PC-3 (cell line): ENCODE measurements at regions not wholly inside any gene's neighbourhood (a gene's known extent, or its start where the extent isn't known, plus 50 kb on each side); places are given as distances from the start of the nearest gene placed in this dataset.

Experiments
- ATAC-seq: fragments of 200-7000 bp; cut with Tn5 transposase; 2 replicates; pipeline ENCODE4 v1.9.1; 2020; ENCODE audit warnings: mild to moderate bottlenecking, moderate library complexity
- BruUV-seq: library from RNA; stranded (reverse); fragments of 400-500 nt; replicated peaks from 2 replicates; lab custom pipeline; 2021; lab: Mats Ljungman, UMichigan
- CTCF ChIA-PET: fragments of 300-600 bp; sonication (Branson Sonifier 250); formaldehyde crosslinking; loops from one replicate; lab custom pipeline; 2022; ENCODE audit warnings: antibody characterized with exemption; lab: Charles Lee
- POLR2A ChIA-PET: fragments of 300-600 bp; sonication (Branson Sonifier 250); formaldehyde crosslinking; loops from one replicate; lab custom pipeline; 2022; ENCODE audit warnings: antibody characterized with exemption; ENCODE audit not compliant: unreplicated experiment; lab: Charles Lee
- DNase-seq: peaks from one replicate; pipeline ENCODE4 v3.0.0-alpha.2; 2015
- H2AFZ ChIP-seq: fragments of 300-600 bp; sonication (generic); 2 replicates; pipeline ENCODE4 v1.6.0; 2016; ENCODE audit warnings: antibody characterized with exemption, low read length
- H3F3A ChIP-seq: fragments of 300-600 bp; sonication (generic); one replicate; pipeline ENCODE4 v1.6.0; 2017; ENCODE audit warnings: antibody characterized with exemption, low read length, control low read depth, mild to moderate bottlenecking; ENCODE audit not compliant: unreplicated experiment
- H3K27ac ChIP-seq: fragments of 300-600 bp; sonication (generic); 2 replicates; pipeline ENCODE4 v1.5.1; 2016; ENCODE audit warnings: mild to moderate bottlenecking, low read length
- H3K27me3 ChIP-seq: fragments of 300-600 bp; sonication (generic); 2 replicates; pipeline ENCODE4 v1.6.1; 2016; ENCODE audit warnings: low read length, mixed read lengths
- H3K36me3 ChIP-seq: fragments of 300-600 bp; sonication (generic); 2 replicates; pipeline ENCODE4 v1.6.1; 2016; ENCODE audit warnings: low read depth, mixed run types, low read length, mixed read lengths
- H3K4me1 ChIP-seq: fragments of 300-600 bp; sonication (generic); 2 replicates; pipeline ENCODE4 v1.5.1; 2016; ENCODE audit warnings: low read length; ENCODE audit not compliant: insufficient read depth
- H3K4me2 ChIP-seq: fragments of 300-600 bp; sonication (generic); 2 replicates; pipeline ENCODE4 v1.6.0; 2016; ENCODE audit warnings: low read length
- H3K4me3 ChIP-seq: fragments of 300-600 bp; sonication (generic); 2 replicates; pipeline ENCODE4 v1.5.1; 2016; ENCODE audit warnings: mild to moderate bottlenecking, low read length, mixed read lengths
- H3K79me2 ChIP-seq: fragments of 300-600 bp; sonication (generic); 2 replicates; pipeline ENCODE4 v1.6.1; 2017; ENCODE audit warnings: low read length, mixed read lengths
- H3K9ac ChIP-seq: fragments of 300-600 bp; sonication (generic); 2 replicates; pipeline ENCODE4 v1.6.0; 2016; ENCODE audit warnings: mild to moderate bottlenecking, low read length
- H3K9me2 ChIP-seq: fragments of 300-600 bp; sonication (generic); replicated peaks from 2 replicates; pipeline ENCODE4 v1.6.1; 2016; ENCODE audit warnings: mixed run types, low read length, mixed read lengths
- H3K9me3 ChIP-seq: fragments of 300-600 bp; sonication (generic); 2 replicates; pipeline ENCODE4 v1.6.1; 2016; ENCODE audit warnings: low read length, mixed read lengths
- H4K20me1 ChIP-seq: fragments of 300-600 bp; sonication (generic); 2 replicates; pipeline ENCODE4 v1.6.1; 2016; ENCODE audit warnings: low read length, mixed read lengths
- CTCF ChIP-seq: fragments of 300-600 bp; sonication (generic); conservative IDR thresholded peaks from 2 replicates; pipeline ENCODE4 v1.5.1; 2017; ENCODE audit warnings: antibody characterized with exemption, low read depth, mild to moderate bottlenecking, low read length
- EZH2 ChIP-seq: fragments of 300-600 bp; sonication (generic); IDR thresholded peaks from one replicate; pipeline ENCODE4 v1.6.1; 2017; ENCODE audit warnings: antibody characterized with exemption, mild to moderate bottlenecking, low read length; ENCODE audit not compliant: unreplicated experiment
- EZH2phosphoT487 ChIP-seq: fragments of 300-600 bp; sonication (generic); IDR thresholded peaks from 2 replicates; pipeline ENCODE4 v1.6.1; 2018; ENCODE audit warnings: mild to moderate bottlenecking, antibody characterized with exemption, low read length, borderline replicate concordance
- intact Hi-C: fragments of 100-400 bp; cut with micrococcal nuclease; formaldehyde crosslinking; loops from 2 replicates; pipeline ENCODE4 v1.9.0; 2023

- Histone ChIP-seq H3K4me2 (no peak overlapping the region), H3K9me3 (no peaks in the 10 kb centered on the region), H3K27me3 (peaks cover 89% of the 10 kb centered on the region), H4K20me1 (no peaks in the 10 kb centered on the region), H3K79me2 (no peaks in the 10 kb centered on the region), H3K36me3 (no peaks in the 10 kb centered on the region), H3K9me2 (no peaks in the 10 kb centered on the region), H3K4me3 (no peak overlapping the region), H3K9ac (no peak overlapping the region), H2AFZ (no peak overlapping the region), H3K27ac (no peak overlapping the region), H3K4me1 (no peaks in the 10 kb centered on the region), H3F3A (no peaks in the 10 kb centered on the region)
- intact Hi-C loops = no loop called here
- no peak for DNase-seq
- TF ChIP-seq EZH2 (no peak), CTCF (no peak), EZH2phosphoT487 (no peak)
- ATAC-seq = no peak
- BruUV-seq = no TSS peak
- CTCF ChIA-PET = no interaction called here
- POLR2A ChIA-PET = interaction anchor here (0.6 kb wide), 1 partner anchor 831 kb away, joined by 9 read pairs; no protein-coding TSS in a partner anchor
Measured at GRCh38 chr14:56902385-56902784, 92.1 kb upstream of the OTX2 start.

DNA sequence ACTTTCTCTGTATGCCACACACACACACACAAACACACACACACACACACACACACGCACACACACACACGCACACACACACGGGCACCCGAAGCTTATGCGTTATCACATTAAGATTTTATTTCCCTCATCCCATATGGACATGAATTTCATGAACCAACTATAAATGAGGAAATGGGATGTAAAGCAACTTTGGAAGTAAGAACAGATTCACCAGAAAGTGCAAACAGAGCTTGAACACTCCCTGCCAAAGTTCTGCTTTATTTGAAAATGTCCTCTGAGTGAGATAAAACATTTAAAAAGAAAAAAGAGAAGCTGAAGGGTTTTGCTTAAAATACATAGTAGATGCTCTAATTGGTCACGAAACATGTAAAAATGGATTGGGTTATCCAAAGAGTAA is 90.4 kb upstream of the OTX2 start:
- ATAC-seq = no peak
- intact Hi-C loops = no loop called here
- Histone ChIP-seq H3K79me2 (no peaks in the 10 kb centered on the region), H3K27ac (no peak overlapping the region), H3K27me3 (peaks cover 90% of the 10 kb centered on the region), H3K4me3 (no peak overlapping the region), H2AFZ (no peak overlapping the region), H4K20me1 (no peaks in the 10 kb centered on the region), H3K9ac (no peak overlapping the region), H3K9me3 (no peaks in the 10 kb centered on the region), H3K4me1 (no peaks in the 10 kb centered on the region), H3K4me2 (no peak overlapping the region), H3K9me2 (no peaks in the 10 kb centered on the region), H3F3A (no peaks in the 10 kb centered on the region), H3K36me3 (no peaks in the 10 kb centered on the region)
- BruUV-seq = no TSS peak
- no peak for TF ChIP-seq EZH2
- TF ChIP-seq CTCF = no peak
- TF ChIP-seq EZH2phosphoT487 = no peak
- POLR2A ChIA-PET = interaction anchor here (0.7 kb wide), 1 partner anchor 42 kb away, joined by 4 read pairs; no protein-coding TSS in a partner anchor
- CTCF ChIA-PET = no interaction called here
- no peak for DNase-seq

DNA sequence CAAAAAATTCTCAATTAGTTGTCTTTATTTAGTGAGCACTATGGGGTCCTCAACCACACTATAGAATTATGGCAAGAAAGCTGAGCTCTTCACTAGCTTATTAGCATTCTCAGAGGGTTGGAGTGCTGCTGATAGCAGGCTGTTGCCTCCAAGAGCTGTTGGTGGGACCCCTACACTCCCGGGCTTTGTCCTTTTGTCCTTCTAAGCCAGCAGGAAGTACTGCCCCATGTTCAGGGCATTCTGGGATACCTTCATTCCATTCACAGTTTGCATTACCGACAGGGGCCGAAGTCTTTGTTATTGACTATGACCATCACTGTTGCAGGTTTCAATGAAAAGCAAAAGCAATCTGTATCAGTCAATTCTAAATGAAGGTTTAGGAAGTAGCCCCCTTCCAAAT is 89.5 kb upstream of the OTX2 start:
- H3K4me2 ChIP-seq = no peak overlapping the region
- no peaks in the 10 kb centered on the region for H3F3A ChIP-seq
- H3K9ac ChIP-seq = no peak overlapping the region
- no peaks in the 10 kb centered on the region for H4K20me1 ChIP-seq
- ChIA-PET POLR2A (no interaction called here), CTCF (no interaction called here)
- BruUV-seq = no TSS peak
- no peak overlapping the region for H3K27ac ChIP-seq
- no peaks in the 10 kb centered on the region for H3K36me3 ChIP-seq
- no peak overlapping the region for H3K4me3 ChIP-seq
- ATAC-seq = no peak
- H3K4me1 ChIP-seq = no peaks in the 10 kb centered on the region
- no peaks in the 10 kb centered on the region for H3K79me2 ChIP-seq
- H3K9me2 ChIP-seq = no peaks in the 10 kb centered on the region
- H3K9me3 ChIP-seq = no peaks in the 10 kb centered on the region
- TF ChIP-seq EZH2phosphoT487 (no peak), EZH2 (no peak), CTCF (no peak)
- intact Hi-C loops = no loop called here
- no peak overlapping the region for H2AFZ ChIP-seq
- H3K27me3 ChIP-seq = peaks cover 88% of the 10 kb centered on the region
- no peak for DNase-seq
